ENCODE measurements at regions not wholly inside any gene's neighbourhood (a gene's known extent, or its start where the extent isn't known, plus 50 kb on each side); places are given as distances from the start of the nearest gene placed in this dataset.

- no peaks in the 10 kb centered on the region for H3K4me1 ChIP-seq
- H3K27ac ChIP-seq = no peak overlapping the region
- no peaks in the 10 kb centered on the region for H3K9me3 ChIP-seq
- DNase-seq (ENCODE audit: low spot score) = no peak
- H3K4me3 ChIP-seq = no peak overlapping the region
- H3K27me3 ChIP-seq = no peaks in the 10 kb centered on the region
- TF ChIP-seq, protein P1, sequence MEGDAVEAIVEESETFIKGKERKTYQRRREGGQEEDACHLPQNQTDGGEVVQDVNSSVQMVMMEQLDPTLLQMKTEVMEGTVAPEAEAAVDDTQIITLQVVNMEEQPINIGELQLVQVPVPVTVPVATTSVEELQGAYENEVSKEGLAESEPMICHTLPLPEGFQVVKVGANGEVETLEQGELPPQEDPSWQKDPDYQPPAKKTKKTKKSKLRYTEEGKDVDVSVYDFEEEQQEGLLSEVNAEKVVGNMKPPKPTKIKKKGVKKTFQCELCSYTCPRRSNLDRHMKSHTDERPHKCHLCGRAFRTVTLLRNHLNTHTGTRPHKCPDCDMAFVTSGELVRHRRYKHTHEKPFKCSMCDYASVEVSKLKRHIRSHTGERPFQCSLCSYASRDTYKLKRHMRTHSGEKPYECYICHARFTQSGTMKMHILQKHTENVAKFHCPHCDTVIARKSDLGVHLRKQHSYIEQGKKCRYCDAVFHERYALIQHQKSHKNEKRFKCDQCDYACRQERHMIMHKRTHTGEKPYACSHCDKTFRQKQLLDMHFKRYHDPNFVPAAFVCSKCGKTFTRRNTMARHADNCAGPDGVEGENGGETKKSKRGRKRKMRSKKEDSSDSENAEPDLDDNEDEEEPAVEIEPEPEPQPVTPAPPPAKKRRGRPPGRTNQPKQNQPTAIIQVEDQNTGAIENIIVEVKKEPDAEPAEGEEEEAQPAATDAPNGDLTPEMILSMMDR (IDR thresholded peaks at IDR 0.05) = no peak
- H3K36me3 ChIP-seq = no peaks in the 10 kb centered on the region
Measured at GRCh38 chr13:73922493-73923393, 211.5 kb downstream of the KLF12 start.

GRCh38 chr13:73918691-73919090 lies 215.5 kb downstream of the KLF12 start:
- no peaks in the 10 kb centered on the region for H3K36me3 ChIP-seq
- DNase-seq (ENCODE audit: low spot score) = no peak
- peaks cover 0 to 6% of the 10 kb centered on the region in 2 donors for H3K4me1 ChIP-seq
- TF ChIP-seq, protein P1 (IDR thresholded peaks at IDR 0.05) = no peak
- no peaks in the 10 kb centered on the region for H3K9me3 ChIP-seq
- H3K27me3 ChIP-seq = no peaks in the 10 kb centered on the region
- H3K4me3 ChIP-seq = no peak overlapping the region
- H3K27ac ChIP-seq = no peak overlapping the region

GRCh38 chr13:73913751-73914518 lies 220.3 kb downstream of the KLF12 start:
- Histone ChIP-seq H3K4me1 (peaks cover 0 to 6% of the 10 kb centered on the region in 2 donors), H3K36me3 (no peaks in the 10 kb centered on the region), H3K27me3 (no peaks in the 10 kb centered on the region), H3K27ac (no peak overlapping the region), H3K9me3 (no peaks in the 10 kb centered on the region), H3K4me3 (no peak overlapping the region)
- DNase-seq (ENCODE audit: low spot score) = no peak
- TF ChIP-seq, protein P1 (IDR thresholded peaks at IDR 0.05) = no peak

DNA sequence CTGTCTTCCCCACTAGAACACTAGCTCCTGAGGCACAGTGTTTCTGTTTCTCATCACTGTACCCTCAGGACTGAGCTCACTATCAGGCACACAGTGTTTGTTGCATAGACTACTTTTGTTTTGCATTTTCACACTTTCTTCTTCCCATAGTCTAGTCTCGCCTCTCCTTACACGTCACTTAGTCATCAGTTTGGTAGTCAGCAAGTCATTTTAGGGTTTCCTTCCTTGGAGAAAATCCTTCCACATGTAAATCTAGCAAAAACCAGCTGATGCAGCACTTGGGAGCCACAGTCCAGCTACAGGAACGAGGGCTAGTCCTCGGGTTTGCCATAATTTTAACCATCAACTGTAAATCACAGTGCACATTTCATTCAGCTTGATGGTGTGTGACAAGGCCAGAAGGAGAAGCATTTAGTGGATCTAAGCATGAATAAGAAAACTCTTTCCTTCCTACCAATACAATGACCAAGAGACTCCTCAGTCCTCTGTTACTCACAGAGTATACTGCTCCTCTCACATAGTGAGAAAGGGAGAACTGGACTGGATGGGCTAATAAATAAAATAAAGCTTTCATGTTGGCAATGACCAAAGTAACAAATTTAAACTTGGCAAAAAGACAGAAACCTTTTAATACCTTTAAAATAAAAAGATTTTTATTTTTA lies 221.0 kb downstream of the KLF12 start:
- Histone ChIP-seq H3K4me3 (no peak overlapping the region), H3K9me3 (no peaks in the 10 kb centered on the region), H3K27me3 (no peaks in the 10 kb centered on the region), H3K27ac (no peak overlapping the region), H3K4me1 (peaks cover 0 to 6% of the 10 kb centered on the region in 2 donors), H3K36me3 (no peaks in the 10 kb centered on the region)
- no peak for DNase-seq (ENCODE audit: low spot score)
- TF ChIP-seq, protein P1 (IDR thresholded peaks at IDR 0.05) = no peak

DNA sequence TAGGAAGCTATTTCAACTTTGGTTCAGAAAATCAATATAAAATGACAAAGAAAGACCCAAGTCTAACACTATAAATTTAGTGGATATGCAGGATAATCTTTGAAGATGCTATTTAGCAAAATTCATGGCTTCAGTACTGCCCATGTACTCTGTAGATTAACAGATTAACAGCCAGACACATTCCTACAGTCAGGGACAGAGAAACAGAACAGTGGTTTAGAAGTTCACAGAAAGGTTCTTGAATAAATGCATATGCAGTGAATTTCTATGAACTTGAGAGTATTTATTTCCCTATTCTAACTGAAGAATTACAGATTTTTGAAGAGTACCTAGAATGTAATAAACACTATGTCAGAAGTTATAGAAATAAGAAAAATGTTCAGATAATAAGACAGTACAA lies 222.8 kb downstream of the KLF12 start:
- H3K9me3 ChIP-seq = no peaks in the 10 kb centered on the region
- H3K4me3 ChIP-seq = no peak overlapping the region
- TF ChIP-seq, protein P1 (IDR thresholded peaks at IDR 0.05) = no peak
- DNase-seq (ENCODE audit: low spot score) = no peak
- H3K27ac ChIP-seq = no peak overlapping the region
- H3K4me1 ChIP-seq = peaks cover 0 to 6% of the 10 kb centered on the region in 2 donors
- H3K27me3 ChIP-seq = no peaks in the 10 kb centered on the region
- no peaks in the 10 kb centered on the region for H3K36me3 ChIP-seq

Measured in right atrium auricular region (tissue), 2 donors.